ENCODE measurements at regions not wholly inside any gene's neighbourhood (a gene's known extent, or its start where the extent isn't known, plus 50 kb on each side); places are given as distances from the start of the nearest gene placed in this dataset.

- no peak for TF ChIP-seq CTCF (IDR thresholded peaks at IDR 0.05; ENCODE audit: poor library complexity, severe bottlenecking)
- no peak for TF ChIP-seq EP300 (conservative IDR thresholded peaks at IDR 0.05; ENCODE audit: poor library complexity, severe bottlenecking)
- TF ChIP-seq TAF1 (IDR thresholded peaks at IDR 0.05; ENCODE audit: low read depth), result no peak
- TF ChIP-seq EZH2 (IDR thresholded peaks at IDR 0.05; ENCODE audit: borderline replicate concordance, insufficient read depth, low read length, poor library complexity, severe bottlenecking), result no peak
Measured at GRCh38 chr14:37870170-37870569, 274.7 kb downstream of the TTC6 start.

All from neural cell (in vitro differentiated cells).